K562 (cell line): ENCODE measurements at regions not wholly inside any gene's neighbourhood (a gene's known extent, or its start where the extent isn't known, plus 50 kb on each side); places are given as distances from the start of the nearest gene placed in this dataset.

Experiments used
- ATAC-seq: fragments of 200-7000 bp; cut with Tn5 transposase; 3 replicates; pipeline ENCODE4 v1.9.1; 2020; ENCODE audit warnings: moderate library complexity
- BruUV-seq: library from RNA; stranded (reverse); fragments of 400-500 nt; replicated peaks from 2 replicates; lab custom pipeline; 2021; lab: Mats Ljungman, UMichigan
- CTCF ChIA-PET: fragments of 300-600 bp; formaldehyde crosslinking; extraction: SDS; loops from one replicate; lab custom pipeline; 2021; ENCODE audit warnings: low intra/inter-chr PET ratio; lab: Yijun Ruan, JAX
- POLR2A ChIA-PET: fragments of 300-600, 350-650 bp; sonication (Branson Sonifier 250); formaldehyde crosslinking; extraction: SDS; loops from one replicate; lab custom pipeline; 2021; ENCODE audit warnings: antibody characterized with exemption, inconsistent platforms; lab: Yijun Ruan, JAX
- DNase-seq, 4 experiments: peaks; one replicate each; pipeline versions ENCODE4 v3.0.0 to v3.0.0-alpha.2; 2011 to 2018; ENCODE audit warnings: low spot score in 3 of 4, mixed read lengths in 3 of 4; ENCODE audit errors: extremely low read depth in 1 of 4
- FAIRE-seq: peaks from 2 replicates; lab custom pipeline; 2011; peaks lifted over from hg19 to GRCh38; lab: Jason Lieb, UNC
- H2AFZ ChIP-seq: 2 replicates; pipeline ENCODE4 v1.6.0; 2011; ENCODE audit warnings: low read depth, low read length, control low read depth, inconsistent platforms
- H3K27ac ChIP-seq: fragments of 200-600 bp; 3 replicates; pipeline ENCODE4 v1.8.0; 2011; ENCODE audit warnings: low read depth, mild to moderate bottlenecking, control low read depth, inconsistent platforms, low read length, moderate library complexity, mixed read lengths; ENCODE audit errors: extremely low read depth
- H3K27me3 ChIP-seq, 2 experiments: fragments of 300-600 bp in 1 of 2; 2 replicates in 1 of 2; 3 replicates in 1 of 2; pipeline versions ENCODE4 v1.6.0 to v1.8.0; 2011; ENCODE audit warnings: inconsistent platforms in 2 of 2, low read length in 2 of 2, mild to moderate bottlenecking in 1 of 2, mixed read lengths in 1 of 2, moderate library complexity in 1 of 2; ENCODE audit not compliant: control insufficient read depth in 2 of 2, insufficient read depth in 2 of 2
- H3K36me3 ChIP-seq: fragments of 300-600 bp; 3 replicates; pipeline ENCODE4 v1.8.0; 2011; ENCODE audit warnings: mild to moderate bottlenecking, low read length, inconsistent platforms; ENCODE audit not compliant: control insufficient read depth, insufficient read depth
- H3K4me1 ChIP-seq, 2 experiments: fragments of 200-600 bp in 1 of 2; replicated peaks in 1 of 2; 2 replicates in 1 of 2; 3 replicates in 1 of 2; pipeline versions ENCODE4 v1.5.1 to v1.8.0; 2011; ENCODE audit warnings: inconsistent platforms in 2 of 2, low read length in 2 of 2, mild to moderate bottlenecking in 1 of 2, mixed read lengths in 1 of 2, moderate library complexity in 1 of 2; ENCODE audit not compliant: control insufficient read depth in 2 of 2, insufficient read depth in 2 of 2
- H3K4me2 ChIP-seq: 2 replicates; pipeline ENCODE4 v1.6.1; 2011; ENCODE audit warnings: low read length, control low read depth, inconsistent platforms, mixed read lengths; ENCODE audit not compliant: insufficient read depth
- H3K4me3 ChIP-seq: fragments of 200-600 bp; sonication (generic), shearing (Covaris generic); 2 replicates; pipeline ENCODE4 v1.5.1; 2016; ENCODE audit warnings: control low read depth, inconsistent platforms
- H3K79me2 ChIP-seq: fragments of 200-600 bp; 3 replicates; pipeline ENCODE4 v1.8.0; 2011; ENCODE audit warnings: low read length, inconsistent platforms; ENCODE audit not compliant: control insufficient read depth, insufficient read depth
- H3K9ac ChIP-seq, 2 experiments: 2 replicates each; pipeline versions ENCODE4 v1.6.0 to v1.6.1; 2011; ENCODE audit warnings: low read depth in 2 of 2, low read length in 2 of 2, control low read depth in 1 of 2, inconsistent platforms in 1 of 2, mild to moderate bottlenecking in 1 of 2, mixed read lengths in 1 of 2; ENCODE audit not compliant: insufficient read depth in 1 of 2
- H3K9me1 ChIP-seq: one replicate; pipeline ENCODE4 v1.6.0; 2011; ENCODE audit warnings: inconsistent platforms, mild to moderate bottlenecking, low read length, moderate library complexity; ENCODE audit not compliant: control insufficient read depth, insufficient read depth
- H3K9me3 ChIP-seq: replicated peaks from 2 replicates; pipeline ENCODE4 v1.5.1; 2011; ENCODE audit warnings: low read depth, low read length, inconsistent platforms; ENCODE audit not compliant: control insufficient read depth, insufficient read depth
- H4K20me1 ChIP-seq: replicated peaks from 2 replicates; pipeline ENCODE4 v1.6.1; 2011; ENCODE audit warnings: low read length, inconsistent platforms, mixed read lengths; ENCODE audit not compliant: control insufficient read depth, insufficient read depth
- C11orf30 ChIP-seq: fragments of 450-650 bp; IDR thresholded peaks from 2 replicates; pipeline ENCODE4 v1.6.1; 2016; ENCODE audit warnings: low read depth, mild to moderate bottlenecking
- FOS ChIP-seq: IDR thresholded peaks from 3 replicates; pipeline ENCODE4 v1.6.1; 2011; ENCODE audit not compliant: insufficient read length; ENCODE audit errors: extremely low read depth
- FOSL1 ChIP-seq: fragments of 200-800 bp; sonication (Bioruptor generic); conservative IDR thresholded peaks from 2 replicates; pipeline ENCODE4 v1.6.1; 2016; ENCODE audit warnings: missing genetic modification characterization, missing compliant biosample characterization
- FOXA1 ChIP-seq: fragments of 450-650 bp; IDR thresholded peaks from 2 replicates; pipeline ENCODE4 v1.6.1; 2016; ENCODE audit warnings: mild to moderate bottlenecking, borderline replicate concordance
- FOXM1 ChIP-seq, 2 experiments: fragments of 450-650 bp in 1 of 2; sonication (generic) in 1 of 2; formaldehyde crosslinking in 1 of 2; IDR thresholded peaks; 2 replicates each; pipeline versions ENCODE4 v1.6.1 to v1.9.0; 2017 to 2022; ENCODE audit warnings: low read depth in 2 of 2, mild to moderate bottlenecking in 2 of 2, missing genetic modification reagents in 1 of 2, moderate library complexity in 1 of 2
- HDAC1 ChIP-seq, 2 experiments: fragments of 450-650 bp; IDR thresholded peaks; 2 replicates each; pipeline ENCODE4 v1.6.1; 2016 to 2017; ENCODE audit warnings: inconsistent platforms in 1 of 2, mild to moderate bottlenecking in 1 of 2, moderate library complexity in 1 of 2
- HINFP ChIP-seq: fragments of 450-650 bp; conservative IDR thresholded peaks from 2 replicates; pipeline ENCODE4 v1.6.1; 2016; ENCODE audit warnings: missing genetic modification characterization, low read depth, mild to moderate bottlenecking, control low read depth, missing compliant biosample characterization
- KDM2B ChIP-seq: fragments of 250-450 bp; sonication (Bioruptor Pico); IDR thresholded peaks from 2 replicates; pipeline ENCODE4 v1.8.0; 2021; ENCODE audit warnings: mild to moderate bottlenecking, moderate library complexity
- TCF7 ChIP-seq: sonication (generic); IDR thresholded peaks from 2 replicates; pipeline ENCODE4 v1.6.1; 2016; ENCODE audit warnings: antibody characterized with exemption, borderline replicate concordance
- U2AF2 ChIP-seq: fragments of 200-400 bp; formaldehyde crosslinking; optimal IDR thresholded peaks from 2 replicates; pipeline ENCODE3; 2017; ENCODE audit warnings: low read depth, mild to moderate bottlenecking, low read length
- ZNF668 ChIP-seq: fragments of 250-450 bp; sonication (Bioruptor Pico); IDR thresholded peaks from 2 replicates; pipeline ENCODE4 v1.8.0; 2022; ENCODE audit warnings: mild to moderate bottlenecking, inconsistent platforms
- ZNF830 ChIP-seq: fragments of 250-450 bp; sonication (Bioruptor Pico); IDR thresholded peaks from 2 replicates; pipeline ENCODE4 v1.5.0; 2021; ENCODE audit warnings: mild to moderate bottlenecking
- WGBS: fragments of 100-300 bp; shearing (Covaris generic); methylation state at CpG from one replicate; pipeline ENCODE4 v1.1.6; 2016; ENCODE audit warnings: low coverage, mixed read lengths; ENCODE audit not compliant: insufficient coverage; ENCODE audit errors: missing lambda C conversion rate; 5-methylcytosine and 5-hydroxymethylcytosine counted together
- in situ Hi-C: fragments of 300-500 bp; cut with MboI; formaldehyde crosslinking; loops from 4 replicates; pipeline ENCODE4 v1.15.0; 2018; ENCODE audit warnings: inconsistent platforms, mixed read lengths
- intact Hi-C: fragments of 100-400 bp; cut with micrococcal nuclease; formaldehyde crosslinking; loops from 2 replicates; pipeline ENCODE4 v1.14.2; 2022

DNA sequence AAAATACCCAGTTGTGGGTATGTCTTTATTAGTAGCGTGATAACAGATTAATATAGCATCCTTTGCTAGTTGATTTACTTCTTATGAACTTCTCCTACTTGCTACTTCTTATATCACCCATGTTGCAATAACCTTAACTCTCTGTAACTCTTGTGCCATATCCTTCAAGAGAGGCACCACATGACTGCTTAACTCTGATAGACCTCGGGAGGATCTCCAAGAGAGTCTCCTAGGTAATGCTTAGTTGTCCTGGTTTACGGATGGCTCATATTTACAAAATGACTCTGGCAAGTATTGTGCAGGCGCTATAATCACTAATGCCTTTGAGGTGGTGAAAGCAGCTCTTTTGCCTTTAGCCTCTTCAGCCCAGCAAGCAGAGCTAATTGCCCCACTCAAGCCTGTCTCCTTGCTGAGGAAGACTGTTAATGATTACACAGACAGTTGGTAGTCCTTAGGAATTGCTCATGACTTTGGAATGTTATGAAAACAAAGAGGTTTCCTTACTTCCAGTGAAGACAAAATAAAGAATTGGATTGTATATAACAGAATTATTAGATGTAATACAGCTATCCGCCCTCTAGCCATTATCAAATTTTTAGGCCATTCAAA is 1305.8 kb downstream of the PCDH7 start:
- no peaks in the 10 kb centered on the region for H3K9me3 ChIP-seq
- H3K9me1 ChIP-seq, result no peaks in the 10 kb centered on the region
- peaks cover 30% of the 10 kb centered on the region for H3K36me3 ChIP-seq
- H3K4me2 ChIP-seq, result no peak overlapping the region
- DNase-seq (no peak), FAIRE-seq (no peak), ATAC-seq (no peak)
- BruUV-seq, result no TSS peak
- intact Hi-C loops (no loop called here), in situ Hi-C loops (no loop called here)
- no peak overlapping the region for H2AFZ ChIP-seq
- no peaks in the 10 kb centered on the region for H3K27me3 ChIP-seq
- no peak overlapping the region for H3K27ac ChIP-seq
- 52% methylated on average over 5 of the region's 5 CpGs for WGBS
- peaks cover 42% of the 10 kb centered on the region for H3K79me2 ChIP-seq
- no peak overlapping the region for H3K4me3 ChIP-seq
- H4K20me1 ChIP-seq, result no peaks in the 10 kb centered on the region
- no peak overlapping the region for H3K9ac ChIP-seq
- H3K4me1 ChIP-seq, result peaks cover 0 to 14% of the 10 kb centered on the region in 2 experiments; a peak in 2 of 5 replicates
- ChIA-PET CTCF (no interaction called here), POLR2A (interaction anchor here (1.0 to 1.1 kb wide), 2 partner anchors 10 to 14 kb away, joined by 3 read pairs; no protein-coding TSS in a partner anchor)
- TF ChIP-seq HINFP (tag), result no peak

DNA sequence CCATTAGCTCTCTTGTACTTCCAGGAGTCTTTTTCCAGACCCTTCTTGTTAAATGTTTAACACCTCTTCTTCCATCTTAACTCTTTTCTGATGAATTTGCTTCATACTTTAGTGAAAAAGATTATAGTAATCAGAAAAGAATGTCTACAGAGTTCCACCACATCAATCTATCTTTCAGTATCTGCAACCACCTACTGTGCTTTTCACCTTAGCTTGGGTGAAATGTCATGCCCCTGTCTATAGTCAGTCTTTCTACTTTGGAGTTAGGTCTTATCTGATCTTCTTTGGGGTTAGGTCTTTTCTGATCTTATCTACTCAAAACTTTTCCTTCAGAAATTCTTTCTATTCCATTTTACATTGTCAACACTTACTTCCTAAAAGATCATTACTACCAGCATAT is 1310.2 kb downstream of the PCDH7 start:
- Histone ChIP-seq H2AFZ (no peak overlapping the region), H3K9me1 (no peaks in the 10 kb centered on the region), H4K20me1 (no peaks in the 10 kb centered on the region), H3K9me3 (no peaks in the 10 kb centered on the region), H3K4me1 (no peaks in the 10 kb centered on the region), H3K9ac (no peak overlapping the region), H3K4me2 (no peak overlapping the region), H3K36me3 (peaks cover 24% of the 10 kb centered on the region; the same call in 2 of the 3 replicates), H3K4me3 (no peak overlapping the region), H3K27me3 (no peaks in the 10 kb centered on the region)
- ATAC-seq (no peak), FAIRE-seq (no peak), DNase-seq (no peak)
- POLR2A ChIA-PET, result interaction anchor here (1.1 to 1.8 kb wide), 2 partner anchors 13 to 14 kb away, joined by 3 to 7 read pairs; no protein-coding TSS in a partner anchor
- in situ Hi-C loops, result no loop called here
- intact Hi-C loops, result no loop called here
- no TSS peak for BruUV-seq
- TF ChIP-seq KDM2B, result no peak
- TF ChIP-seq FOS, result no peak
- no peak for TF ChIP-seq FOXM1 (IDR thresholded peaks at IDR 0.05; ENCODE audit: low read depth)
- no peak for TF ChIP-seq FOXM1 (CRISPR knock-in tag; IDR thresholded peaks at IDR 0.05; ENCODE audit: low read depth)
- no peak for TF ChIP-seq C11orf30
- no peak for TF ChIP-seq HDAC1 (IDR thresholded peaks at IDR 0.05)
- TF ChIP-seq ZNF668 (CRISPR knock-in tag), result no peak
- TF ChIP-seq FOSL1, result no peak
- TF ChIP-seq TCF7, result no peak
- no peak for TF ChIP-seq FOXA1
- TF ChIP-seq ZNF830 (CRISPR knock-in tag), result no peak
- TF ChIP-seq U2AF2, result no peak
- TF ChIP-seq, all 486 proteins: peak for 0
- no peak overlapping the region for H3K27ac ChIP-seq
- CTCF ChIA-PET, result no interaction called here
- peaks cover 17% of the 10 kb centered on the region; the same call in 1 of the 3 replicates for H3K79me2 ChIP-seq
